NCI-H2196 treated with DMSO at 0.1 percent for 48 hours (cell line): ENCODE measurements at regions not wholly inside any gene's neighbourhood (a gene's known extent, or its start where the extent isn't known, plus 50 kb on each side); places are given as distances from the start of the nearest gene placed in this dataset.
"Not testable (repeated sequence)": the region's sequence is repeated elsewhere in the genome, so short reads cannot be mapped to it uniquely, and the experiment has no call there.

ENCODE experiments used
- DNase-seq: peaks from one replicate; lab custom pipeline; 2025; ENCODE audit not compliant: unreplicated experiment; lab: John Stamatoyannopoulos, UW

GRCh38 chr2:5549771-5550170 lies 142.4 kb upstream of the SOX11 start:
- no peak for DNase-seq

GRCh38 chr2:5555636-5556035 lies 136.5 kb upstream of the SOX11 start:
- DNase-seq = no peak

- no peak for DNase-seq
These were observed 131.2 kb upstream of the SOX11 start for GRCh38 chr2:5561006-5561405.

GRCh38 chr2:5562426-5562825 lies 129.8 kb upstream of the SOX11 start:
- DNase-seq = no peak

GRCh38 chr2:5562865-5563264 lies 129.3 kb upstream of the SOX11 start:
- DNase-seq = no peak

- no peak for DNase-seq
These were observed 128.8 kb upstream of the SOX11 start for GRCh38 chr2:5563411-5563810.

GRCh38 chr2:5569256-5569655 lies 122.9 kb upstream of the SOX11 start:
- DNase-seq = no peak

- DNase-seq = no peak
These were observed 116.2 kb upstream of the SOX11 start for GRCh38 chr2:5576015-5576414.

GRCh38 chr2:5587766-5588165 lies 104.4 kb upstream of the SOX11 start:
- no peak for DNase-seq

GRCh38 chr2:5588601-5589000 lies 103.6 kb upstream of the SOX11 start:
- DNase-seq = no peak

- no peak for DNase-seq
These were observed 103.0 kb upstream of the SOX11 start for GRCh38 chr2:5589183-5589582.

- no peak for DNase-seq
These were observed 101.3 kb upstream of the SOX11 start for GRCh38 chr2:5590886-5591285.

GRCh38 chr2:5592916-5593315 lies 99.3 kb upstream of the SOX11 start:
- no peak for DNase-seq

- DNase-seq = no peak
These were observed 97.9 kb upstream of the SOX11 start for GRCh38 chr2:5594249-5594695.

- DNase-seq = no peak
These were observed 95.3 kb upstream of the SOX11 start for GRCh38 chr2:5596868-5597267.

- no peak for DNase-seq
These were observed 94.0 kb upstream of the SOX11 start for GRCh38 chr2:5598156-5598555.

- DNase-seq = no peak
These were observed 83.0 kb upstream of the SOX11 start for GRCh38 chr2:5609201-5609600.

- no peak for DNase-seq
These were observed 79.5 kb upstream of the SOX11 start for GRCh38 chr2:5612666-5613065.

GRCh38 chr2:5616019-5616418 lies 76.2 kb upstream of the SOX11 start:
- DNase-seq = no peak

GRCh38 chr2:5617358-5617757 lies 74.8 kb upstream of the SOX11 start:
- no peak for DNase-seq

GRCh38 chr2:5617796-5618195 lies 74.4 kb upstream of the SOX11 start:
- no peak for DNase-seq

- DNase-seq = no peak
These were observed 73.9 kb upstream of the SOX11 start for GRCh38 chr2:5618271-5618670.

GRCh38 chr2:5625556-5626065 lies 66.6 kb upstream of the SOX11 start:
- DNase-seq = not testable (repeated sequence)

GRCh38 chr2:5628484-5628883 lies 63.7 kb upstream of the SOX11 start:
- not testable (repeated sequence) for DNase-seq
